ENCODE measurements at regions not wholly inside any gene's neighbourhood (a gene's known extent, or its start where the extent isn't known, plus 50 kb on each side); places are given as distances from the start of the nearest gene placed in this dataset.

- TF ChIP-seq ZBTB39 (CRISPR knock-in tag; IDR thresholded peaks at IDR 0.05) (no peak), FOXJ3 (CRISPR knock-in tag; IDR thresholded peaks at IDR 0.05; ENCODE audit: borderline replicate concordance) (no peak), ATAD3A (CRISPR knock-in tag; IDR thresholded peaks at IDR 0.05) (no peak), ZFP62 (CRISPR knock-in tag; IDR thresholded peaks at IDR 0.05) (no peak), ZMYM3 (CRISPR knock-in tag; IDR thresholded peaks at IDR 0.05) (peak; percentile 37; the same call in 1 of the 2 replicates), PLRG1 (conservative IDR thresholded peaks at IDR 0.05) (no peak), RXRB (CRISPR knock-in tag; IDR thresholded peaks at IDR 0.05; ENCODE audit: borderline replicate concordance) (peak; percentile 90), GATAD1 (CRISPR knock-in tag; IDR thresholded peaks at IDR 0.05) (no peak), SALL1 (CRISPR knock-in tag; IDR thresholded peaks at IDR 0.05) (peak; percentile 74), ZNF407 (CRISPR knock-in tag; IDR thresholded peaks at IDR 0.05; ENCODE audit: not compliant biosample characterization) (no peak), TGIF2 (CRISPR knock-in tag; IDR thresholded peaks at IDR 0.05) (no peak), U2AF1 (optimal IDR thresholded peaks at IDR 0.05; ENCODE audit: low read depth, low read length) (no peak), CBX1 (IDR thresholded peaks at IDR 0.05; ENCODE audit: low read depth) (no peak), ZNF670 (CRISPR knock-in tag; IDR thresholded peaks at IDR 0.05; ENCODE audit: borderline replicate concordance) (no peak), MLX (CRISPR knock-in tag; IDR thresholded peaks at IDR 0.05) (0 out of 2 replicates have a peak, but pooled peaks have one; percentile 52), SRSF9 (IDR thresholded peaks at IDR 0.05; ENCODE audit: borderline replicate concordance, insufficient read depth, low read depth, low read length, poor library complexity, severe bottlenecking) (no peak), ZBTB7B (CRISPR knock-in tag; IDR thresholded peaks at IDR 0.05) (peak; percentile 61; the same call in 1 of the 2 replicates), LCORL (IDR thresholded peaks at IDR 0.05) (no peak), LCORL (CRISPR knock-in tag; IDR thresholded peaks at IDR 0.05) (no peak), ZFP36L2 (CRISPR knock-in tag; IDR thresholded peaks at IDR 0.05) (no peak), ATF7-NPFF (CRISPR knock-in tag; IDR thresholded peaks at IDR 0.05; ENCODE audit: low read depth) (no peak), PRMT3 (CRISPR knock-in tag; IDR thresholded peaks at IDR 0.05; ENCODE audit: borderline replicate concordance, low read depth) (no peak)
These were observed 98.8 kb upstream of the MED13 start (continued) for GRCh38 chr17:62163847-62164246.

Measured in HepG2 (cell line).